GM18498 (cell line): ENCODE measurements at regions not wholly inside any gene's neighbourhood (a gene's known extent, or its start where the extent isn't known, plus 50 kb on each side); places are given as distances from the start of the nearest gene placed in this dataset.
"Not testable (repeated sequence)": the region's sequence is repeated elsewhere in the genome, so short reads cannot be mapped to it uniquely, and the experiment has no call there.

Experiments used
- ATAC-seq: cut with Tn5 transposase; IDR thresholded peaks from one replicate; pipeline ENCODE4 v1.9.1; 2021; ENCODE audit warnings: mild to moderate bottlenecking, moderate library complexity; ENCODE audit not compliant: unreplicated experiment

GRCh38 chr5:36422952-36423351 is 121.2 kb upstream of the RANBP3L start:
- no peak for ATAC-seq

GRCh38 chr5:36423578-36424307 is 122.0 kb upstream of the RANBP3L start:
- no peak for ATAC-seq

- ATAC-seq: not testable (repeated sequence)
Measured at GRCh38 chr5:36426070-36426469, 124.4 kb upstream of the RANBP3L start.

GRCh38 chr5:36435516-36435915 is 133.8 kb upstream of the RANBP3L start:
- no peak for ATAC-seq

GRCh38 chr5:36436306-36436705 is 134.6 kb upstream of the RANBP3L start:
- ATAC-seq: no peak

GRCh38 chr5:36438765-36439561 is 137.3 kb upstream of the RANBP3L start:
- ATAC-seq: no peak

GRCh38 chr5:36440300-36440699 is 138.6 kb upstream of the RANBP3L start:
- no peak for ATAC-seq

GRCh38 chr5:36441280-36441679 is 139.6 kb upstream of the RANBP3L start:
- ATAC-seq: no peak

- ATAC-seq: no peak
Measured at GRCh38 chr5:36442352-36442751, 140.7 kb upstream of the RANBP3L start.

GRCh38 chr5:36442796-36443195 is 141.1 kb upstream of the RANBP3L start:
- ATAC-seq: no peak

- ATAC-seq: no peak
Measured at GRCh38 chr5:36443941-36444340, 142.2 kb upstream of the RANBP3L start.

GRCh38 chr5:36444582-36445418 is 143.1 kb upstream of the RANBP3L start:
- ATAC-seq: no peak

GRCh38 chr5:36447776-36448175 is 146.1 kb upstream of the RANBP3L start:
- ATAC-seq: no peak

- no peak for ATAC-seq
Measured at GRCh38 chr5:36450229-36451014, 148.7 kb upstream of the RANBP3L start.

- no peak for ATAC-seq
Measured at GRCh38 chr5:36452424-36453006, 150.8 kb upstream of the RANBP3L start.

- no peak for ATAC-seq
Measured at GRCh38 chr5:36457511-36458270, 148.7 kb upstream of the SLC1A3 start.

- ATAC-seq: no peak
Measured at GRCh38 chr5:36458746-36459145, 147.7 kb upstream of the SLC1A3 start.

- no peak for ATAC-seq
Measured at GRCh38 chr5:36459176-36460135, 146.9 kb upstream of the SLC1A3 start.
